NCI-H2029 (cell line): ENCODE measurements at regions not wholly inside any gene's neighbourhood (a gene's known extent, or its start where the extent isn't known, plus 50 kb on each side); places are given as distances from the start of the nearest gene placed in this dataset.

ENCODE experiments used
- DNase-seq: peaks from one replicate; lab custom pipeline; 2025; lab: John Stamatoyannopoulos, UW

GRCh38 chr13:34627509-34628208, 314.4 kb upstream of the NBEA start:
- no peak for DNase-seq

- no peak for DNase-seq
Measured at GRCh38 chr13:34628209-34628682, 313.8 kb upstream of the NBEA start.

DNA sequence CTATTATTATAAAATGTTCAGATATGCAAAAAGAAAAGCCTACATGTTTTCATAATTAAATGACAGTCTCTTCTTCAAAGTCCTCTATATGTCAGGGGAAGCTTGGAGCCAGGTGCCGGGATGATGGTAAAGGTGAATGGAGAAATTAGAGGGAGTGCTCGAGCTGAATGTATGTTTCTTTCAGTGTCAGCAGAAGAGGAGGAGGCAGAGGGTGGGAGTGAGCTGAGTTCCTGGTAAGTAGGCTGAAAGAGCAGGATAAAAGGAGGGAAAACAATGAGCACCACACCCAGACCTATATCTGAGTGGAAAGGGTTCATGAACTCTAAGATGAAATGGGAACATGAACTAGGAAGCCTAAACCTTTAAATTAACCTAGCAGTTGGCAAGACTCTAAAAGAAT, 307.6 kb upstream of the NBEA start:
- DNase-seq: no peak

- no peak for DNase-seq
Measured at GRCh38 chr13:34637138-34637537, 304.9 kb upstream of the NBEA start.

DNA sequence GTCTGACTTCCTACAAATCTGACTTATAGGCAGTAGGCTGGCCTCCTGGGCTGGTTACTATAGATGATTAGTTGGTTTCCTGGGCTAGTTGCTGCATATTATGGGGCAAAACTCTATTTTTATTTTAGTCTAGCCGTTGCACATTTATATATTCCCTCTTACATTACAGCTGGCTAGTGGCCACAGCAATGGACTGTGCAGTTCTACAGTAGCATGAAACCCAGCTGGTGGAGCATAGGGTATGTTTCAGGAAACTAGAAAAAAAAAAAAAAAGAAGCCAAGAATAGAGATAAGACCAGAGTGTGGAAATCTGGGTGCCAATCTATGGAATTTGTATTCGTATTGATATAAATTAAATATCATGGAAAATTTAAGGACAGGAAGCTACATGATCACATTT, 304.4 kb upstream of the NBEA start:
- DNase-seq: no peak

DNA sequence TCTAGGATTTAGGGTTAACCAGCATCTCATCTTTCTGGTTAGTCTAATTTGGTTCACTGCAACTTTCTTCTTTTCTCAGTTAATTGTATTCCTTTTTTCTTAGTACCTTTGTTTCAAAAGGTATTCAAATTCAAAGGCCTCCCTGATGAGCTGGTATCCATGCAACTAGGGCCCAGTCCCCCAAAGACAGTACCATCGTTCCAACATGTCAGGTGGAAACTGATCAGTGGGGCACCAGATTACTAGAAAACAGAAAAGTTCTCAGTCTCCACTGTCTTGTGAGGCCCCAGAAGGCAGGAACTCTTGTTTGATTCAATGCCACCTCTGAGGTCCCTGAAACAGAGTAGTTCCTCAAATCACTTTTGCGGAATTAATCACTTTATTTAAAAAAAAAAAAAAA, 303.2 kb upstream of the NBEA start:
- DNase-seq: no peak

- no peak for DNase-seq
Measured at GRCh38 chr13:34640179-34640992, 301.7 kb upstream of the NBEA start.

- no peak for DNase-seq
Measured at GRCh38 chr13:34640993-34641330, 301.1 kb upstream of the NBEA start.

GRCh38 chr13:34647379-34648150, 294.5 kb upstream of the NBEA start:
- DNase-seq: no peak

- DNase-seq: no peak
Measured at GRCh38 chr13:34654203-34654602, 287.9 kb upstream of the NBEA start.

GRCh38 chr13:34654647-34655046, 287.4 kb upstream of the NBEA start:
- no peak for DNase-seq

DNA sequence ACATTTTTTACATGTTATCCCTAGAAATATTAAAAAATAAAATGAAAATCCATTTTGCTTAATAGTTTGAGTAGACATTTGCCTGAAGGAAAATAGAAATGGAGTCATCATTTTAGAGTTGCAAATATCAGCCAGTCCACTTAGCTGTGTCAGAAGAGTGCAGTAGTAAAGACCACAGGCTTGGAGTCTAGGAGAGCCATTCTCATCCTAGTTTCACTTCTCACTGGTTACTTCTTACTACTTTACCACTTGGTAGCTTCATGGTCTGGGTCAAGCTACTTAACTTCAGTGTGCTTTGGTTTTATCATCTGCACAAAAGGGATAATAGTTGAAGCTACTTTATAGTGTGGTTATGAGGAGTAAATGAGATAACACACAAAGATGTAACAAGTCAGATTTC, 286.5 kb upstream of the NBEA start:
- no peak for DNase-seq

GRCh38 chr13:34657716-34658115, 284.4 kb upstream of the NBEA start:
- no peak for DNase-seq

GRCh38 chr13:34667286-34668218, 274.5 kb upstream of the NBEA start:
- no peak for DNase-seq

DNA sequence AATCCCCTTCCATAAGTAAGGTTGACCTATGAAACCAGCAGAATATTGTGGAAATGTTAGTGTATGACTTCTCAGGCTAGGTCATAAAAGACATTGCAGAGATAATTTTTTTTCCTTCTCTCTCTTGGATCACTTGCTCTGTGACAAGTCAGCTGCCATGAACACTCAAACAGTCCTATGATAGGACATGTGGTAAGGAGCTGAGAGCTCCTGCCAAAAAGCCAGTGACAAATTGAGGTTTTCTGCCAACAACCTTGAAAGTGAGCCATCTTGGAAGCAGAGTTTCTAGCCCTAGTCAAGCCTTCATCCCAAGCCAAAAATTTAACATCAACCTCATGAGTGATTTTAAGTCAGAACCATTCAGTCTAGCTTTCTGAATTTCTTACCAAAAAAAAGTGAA, 270.9 kb upstream of the NBEA start:
- DNase-seq: no peak

DNA sequence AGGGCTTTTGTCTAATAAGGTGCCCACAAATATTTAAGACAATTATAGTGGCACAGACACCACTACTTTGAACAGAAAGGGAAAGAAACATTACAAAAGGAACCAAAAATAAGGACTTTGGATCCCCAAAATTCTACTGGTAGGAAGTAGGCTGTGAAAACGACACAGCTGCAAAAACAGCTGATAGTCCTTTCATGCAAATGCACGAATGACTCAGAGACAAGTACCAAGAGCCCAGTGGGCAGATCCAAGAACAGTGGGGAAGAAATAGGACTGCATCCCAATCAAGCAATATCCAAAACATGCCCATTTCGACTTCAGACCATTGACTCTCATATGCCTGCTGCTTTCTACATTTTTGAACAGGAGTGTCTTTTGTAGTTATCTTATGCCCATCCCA, 269.4 kb upstream of the NBEA start:
- no peak for DNase-seq

DNA sequence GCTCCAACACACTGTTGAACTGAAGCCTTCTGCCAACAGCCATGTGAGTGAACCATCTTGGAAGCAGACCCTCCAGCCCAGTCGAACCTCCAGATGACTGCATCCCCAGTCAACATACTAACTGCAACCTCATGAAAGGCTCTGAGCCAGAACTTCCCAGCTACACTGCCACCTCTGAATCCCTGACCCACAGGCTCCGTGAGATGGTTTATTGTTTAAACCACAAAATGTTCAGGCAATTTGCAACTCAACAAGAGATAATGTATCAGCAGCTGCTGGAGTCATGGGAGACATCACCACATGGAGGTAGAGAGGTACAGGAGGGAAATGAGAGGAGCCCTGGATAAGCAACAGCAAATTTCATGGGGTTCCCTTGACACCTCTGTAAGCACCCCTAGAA, 266.4 kb upstream of the NBEA start:
- no peak for DNase-seq

DNA sequence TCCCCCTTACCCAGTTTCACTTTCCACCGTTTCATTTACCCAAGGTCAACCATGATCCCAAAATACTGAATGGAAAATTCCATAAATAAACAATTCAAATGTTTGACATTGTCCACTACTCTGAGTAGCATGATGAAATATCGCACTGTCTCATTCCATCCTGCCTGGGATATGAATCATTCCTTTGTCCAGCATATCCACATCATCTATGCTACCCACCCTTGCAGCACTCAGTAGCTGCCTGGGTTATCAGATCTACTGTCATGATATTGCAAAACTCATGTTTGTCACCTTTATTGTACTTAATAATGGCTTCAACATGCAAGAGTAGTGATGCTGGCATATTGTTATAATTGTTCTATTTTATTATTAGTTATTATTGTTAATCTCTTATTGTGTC, 263.9 kb upstream of the NBEA start:
- no peak for DNase-seq

DNA sequence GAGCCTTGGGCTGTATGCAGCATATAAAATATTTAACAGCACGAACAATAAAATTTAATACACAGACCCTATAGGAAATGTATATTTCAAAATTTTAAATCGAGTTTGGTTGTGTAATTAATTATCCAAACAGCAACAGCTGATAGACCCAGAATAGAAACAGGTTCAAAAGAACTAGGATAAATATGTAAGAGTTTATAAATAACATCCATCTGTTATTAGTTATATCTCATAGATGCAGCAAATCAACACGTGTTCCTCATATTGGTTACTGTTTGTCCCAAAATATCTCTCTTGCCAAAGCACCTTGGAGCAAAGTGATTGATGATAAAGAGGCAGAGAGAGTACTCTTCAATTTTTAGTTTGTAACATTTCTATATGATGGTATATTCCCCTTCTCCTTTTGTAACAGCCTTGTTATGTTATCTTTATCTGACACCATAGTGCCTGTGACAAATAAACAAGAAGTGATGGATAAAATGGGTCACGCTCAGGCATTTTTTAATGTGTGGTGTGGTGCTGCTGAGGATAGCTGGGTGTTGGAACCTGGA, 260.6 kb upstream of the NBEA start:
- no peak for DNase-seq

DNA sequence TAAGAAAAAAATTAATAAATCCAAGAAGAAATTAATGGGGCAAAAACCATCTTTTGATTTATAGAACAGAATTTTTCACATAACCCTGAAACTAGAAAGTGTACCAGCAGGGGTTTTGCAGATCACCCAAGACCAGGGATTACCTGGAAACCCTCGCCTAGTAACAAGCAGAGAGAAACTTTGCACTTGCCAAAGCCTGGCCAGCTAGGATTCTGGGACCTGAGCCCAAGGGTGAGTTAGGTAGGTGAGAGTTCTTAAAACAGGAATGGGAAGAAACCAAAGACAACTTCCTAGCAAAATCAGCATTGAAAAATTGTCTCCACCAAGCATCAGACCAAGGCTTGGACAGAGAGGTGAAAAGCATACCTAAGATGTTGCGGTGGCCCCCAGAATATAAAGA, 247.0 kb upstream of the NBEA start:
- no peak for DNase-seq

DNA sequence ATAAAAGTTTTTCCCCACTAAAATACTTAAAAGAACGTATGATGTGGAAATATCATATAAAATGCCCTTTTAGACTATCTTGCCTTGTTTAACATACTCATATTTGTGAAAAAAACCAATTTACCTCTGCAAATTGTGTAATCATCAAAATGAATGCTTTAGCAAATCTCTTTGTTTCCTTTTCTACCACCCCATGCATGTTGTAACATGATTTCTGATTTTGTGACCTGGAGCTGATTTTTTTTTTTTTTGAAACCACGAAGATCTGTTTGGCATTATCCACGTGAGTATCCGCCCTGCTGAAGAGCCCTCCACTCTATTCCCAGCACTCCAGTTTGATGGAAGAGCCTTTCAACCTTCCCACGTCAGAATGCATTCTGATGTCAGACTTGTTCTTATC, 245.8 kb upstream of the NBEA start:
- no peak for DNase-seq

DNA sequence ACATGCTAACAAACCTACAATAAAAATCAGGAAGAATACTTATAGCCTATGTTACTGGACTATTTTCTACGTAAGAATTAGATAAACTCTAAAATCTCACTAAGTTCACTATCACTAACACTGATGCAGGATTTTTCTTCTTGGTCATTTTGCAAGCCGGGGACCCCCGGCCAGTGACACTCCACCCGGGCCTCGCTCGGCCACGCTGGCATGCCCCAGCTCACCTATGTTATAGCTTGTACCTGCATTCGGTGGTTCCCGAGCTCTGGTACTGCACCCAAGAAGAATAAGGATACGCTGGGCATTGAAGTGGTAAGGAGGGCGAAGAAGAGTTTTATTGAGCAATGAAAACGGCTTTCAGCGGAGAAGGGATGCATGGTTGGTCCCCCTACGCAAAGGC, 245.3 kb upstream of the NBEA start:
- DNase-seq: no peak
